GM12872 (cell line): ENCODE measurements at regions not wholly inside any gene's neighbourhood (a gene's known extent, or its start where the extent isn't known, plus 50 kb on each side); places are given as distances from the start of the nearest gene placed in this dataset.

ENCODE experiments used
- TF ChIP-seq, protein P1 (sequence below): IDR thresholded peaks from 3 replicates; pipeline ENCODE4 v1.5.1; 2011; ENCODE audit warnings: low read depth, mild to moderate bottlenecking, low read length, moderate library complexity; ENCODE audit not compliant: insufficient read depth

DNA sequence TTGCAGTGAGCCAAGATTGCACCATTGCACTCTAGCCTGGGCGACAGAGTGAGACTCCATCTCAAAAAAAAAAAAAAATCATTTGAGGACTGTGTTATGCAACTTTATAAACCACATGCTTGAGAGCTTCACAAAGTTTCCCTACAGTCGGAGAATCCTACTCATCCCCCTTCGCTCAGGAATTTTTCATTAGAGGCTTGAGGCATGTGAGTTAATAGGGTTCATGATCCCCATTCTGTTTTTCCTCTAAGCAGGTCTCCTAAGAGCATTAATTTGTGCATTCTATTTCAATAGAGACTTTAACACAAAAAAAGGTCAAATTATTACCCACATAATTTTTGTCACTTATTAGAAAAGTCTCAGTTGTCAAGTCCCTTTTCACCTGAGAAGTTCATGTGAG is 103.7 kb upstream of the SOX4 start:
- TF ChIP-seq, protein P1, sequence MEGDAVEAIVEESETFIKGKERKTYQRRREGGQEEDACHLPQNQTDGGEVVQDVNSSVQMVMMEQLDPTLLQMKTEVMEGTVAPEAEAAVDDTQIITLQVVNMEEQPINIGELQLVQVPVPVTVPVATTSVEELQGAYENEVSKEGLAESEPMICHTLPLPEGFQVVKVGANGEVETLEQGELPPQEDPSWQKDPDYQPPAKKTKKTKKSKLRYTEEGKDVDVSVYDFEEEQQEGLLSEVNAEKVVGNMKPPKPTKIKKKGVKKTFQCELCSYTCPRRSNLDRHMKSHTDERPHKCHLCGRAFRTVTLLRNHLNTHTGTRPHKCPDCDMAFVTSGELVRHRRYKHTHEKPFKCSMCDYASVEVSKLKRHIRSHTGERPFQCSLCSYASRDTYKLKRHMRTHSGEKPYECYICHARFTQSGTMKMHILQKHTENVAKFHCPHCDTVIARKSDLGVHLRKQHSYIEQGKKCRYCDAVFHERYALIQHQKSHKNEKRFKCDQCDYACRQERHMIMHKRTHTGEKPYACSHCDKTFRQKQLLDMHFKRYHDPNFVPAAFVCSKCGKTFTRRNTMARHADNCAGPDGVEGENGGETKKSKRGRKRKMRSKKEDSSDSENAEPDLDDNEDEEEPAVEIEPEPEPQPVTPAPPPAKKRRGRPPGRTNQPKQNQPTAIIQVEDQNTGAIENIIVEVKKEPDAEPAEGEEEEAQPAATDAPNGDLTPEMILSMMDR, result no peak

DNA sequence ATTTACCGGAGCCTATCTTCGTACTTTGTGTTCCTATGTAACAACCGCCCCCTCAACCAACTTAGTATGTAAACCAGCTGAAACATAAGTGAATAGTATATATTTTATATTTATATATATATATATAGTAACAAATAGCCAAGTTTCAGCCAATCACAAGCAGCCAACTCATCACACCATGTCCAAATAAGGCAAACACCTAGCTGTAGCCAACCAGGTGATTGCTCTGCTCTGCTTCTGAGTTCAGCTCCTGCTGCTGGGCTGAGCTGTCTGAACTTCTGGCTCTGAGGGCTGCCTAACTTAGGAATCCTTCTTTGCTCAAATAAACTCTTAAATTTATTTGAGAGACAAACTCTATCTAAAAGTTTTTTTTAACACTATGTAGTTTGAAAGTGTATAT is 101.6 kb upstream of the SOX4 start:
- TF ChIP-seq, protein P1, result no peak

DNA sequence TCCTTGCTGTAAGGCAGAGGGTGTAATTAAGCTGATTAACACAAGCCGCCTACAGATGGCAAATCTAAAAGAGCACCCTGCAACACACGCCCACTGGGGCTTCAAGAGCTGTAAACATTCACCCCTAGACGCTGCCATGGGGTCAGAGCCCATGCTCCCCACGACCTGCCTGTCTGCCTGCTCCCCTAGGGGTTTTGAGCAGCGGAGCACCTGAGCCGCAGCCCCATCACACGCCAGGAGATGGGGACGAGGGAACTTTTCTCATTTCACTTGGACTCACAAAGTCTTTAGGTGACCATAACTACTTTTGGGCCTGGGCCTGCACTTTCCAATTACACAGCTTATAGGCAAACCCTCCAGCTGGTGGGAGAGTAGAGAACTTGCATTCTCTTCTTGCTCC is 99.0 kb upstream of the SOX4 start:
- TF ChIP-seq, protein P1, result no peak

DNA sequence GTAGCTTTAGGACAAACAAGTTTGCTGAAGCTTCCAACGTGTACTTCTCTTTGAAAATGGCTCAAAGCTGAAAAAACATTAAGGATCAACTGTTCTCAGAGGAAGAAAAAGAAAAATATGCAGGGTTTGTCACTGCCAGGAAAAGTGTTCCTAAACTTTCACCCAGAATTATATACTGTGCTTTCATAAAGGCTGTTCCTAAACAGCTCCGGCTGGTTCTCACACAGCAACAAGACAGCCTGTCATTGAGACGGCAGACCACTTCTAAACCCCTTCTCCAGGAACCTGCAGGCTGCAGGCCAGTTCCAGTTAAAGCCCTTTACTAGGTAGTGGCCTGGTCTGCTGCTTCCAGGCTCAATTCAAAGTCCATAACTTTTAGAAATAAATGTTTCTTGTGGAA is 97.4 kb upstream of the SOX4 start:
- TF ChIP-seq, protein P1, result no peak

DNA sequence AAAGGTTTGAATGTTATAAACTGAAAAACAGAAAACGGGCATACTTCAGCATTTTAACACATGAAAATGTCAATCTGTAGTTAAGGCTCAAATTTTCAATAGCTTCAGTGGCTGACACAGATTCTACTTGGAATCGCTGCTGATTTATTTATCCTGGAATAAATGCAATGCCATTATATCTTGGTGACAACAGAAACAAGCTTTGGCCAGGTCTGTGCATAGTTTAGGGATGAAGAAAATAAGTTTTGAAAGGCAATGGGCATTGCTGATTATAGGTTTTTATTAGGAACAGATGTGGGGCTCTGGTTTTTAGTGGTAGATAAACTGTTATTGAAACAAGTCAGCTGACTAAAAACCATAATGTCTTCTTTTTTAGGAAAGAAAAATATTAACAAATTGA is 96.8 kb upstream of the SOX4 start:
- TF ChIP-seq, protein P1, result no peak

DNA sequence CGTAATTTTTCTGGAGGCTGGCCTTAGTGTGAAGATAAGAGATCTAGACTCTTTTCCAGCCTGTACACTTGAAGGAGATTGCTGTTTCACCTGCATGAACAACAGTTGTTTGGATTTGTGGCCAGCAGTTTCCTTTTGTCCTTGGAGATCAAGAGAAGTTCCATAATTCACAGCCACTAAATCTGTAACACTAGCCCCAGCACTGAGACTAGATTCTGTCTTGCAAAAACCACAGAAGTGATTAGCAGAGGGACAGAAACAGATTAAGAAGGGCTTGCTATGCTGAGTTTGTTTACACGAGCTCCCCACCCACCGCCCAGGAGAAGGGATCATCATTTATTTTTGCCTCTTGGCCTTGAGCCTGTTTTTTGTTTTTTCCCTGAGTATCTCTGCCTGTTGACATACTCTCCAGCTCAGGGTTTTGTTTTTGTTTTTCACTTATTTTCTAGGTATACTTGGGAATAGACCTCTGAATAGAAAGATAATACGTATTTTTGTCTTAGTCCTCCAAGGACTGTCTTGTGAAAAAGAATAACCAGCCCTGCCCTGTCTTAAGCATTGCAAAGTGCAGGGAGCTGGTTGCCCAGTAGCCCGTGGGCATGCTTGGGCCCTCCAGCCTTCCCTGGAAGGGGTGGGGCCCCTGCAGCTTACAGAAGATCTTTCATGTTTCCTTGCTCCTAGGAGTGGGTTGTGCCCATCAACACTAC is 93.1 kb upstream of the SOX4 start:
- TF ChIP-seq, protein P1, result no peak

DNA sequence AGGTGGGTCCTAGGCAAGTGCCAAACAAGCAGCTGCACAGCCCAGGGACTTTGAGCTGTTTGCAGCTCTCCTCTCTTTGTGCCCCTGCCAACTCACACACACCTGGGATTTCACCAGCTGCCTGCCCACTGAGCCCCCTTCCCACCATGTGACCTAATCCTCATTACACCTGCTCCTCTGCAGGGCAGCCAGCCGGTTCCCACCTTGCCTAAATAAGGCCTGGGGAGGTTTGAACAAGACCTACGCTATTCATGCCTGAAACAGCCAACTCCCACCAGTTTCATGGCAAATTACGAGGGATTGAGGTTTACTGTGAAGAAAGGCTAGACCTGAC is 92.6 kb upstream of the SOX4 start:
- TF ChIP-seq, protein P1, result no peak
